GM12878 (cell line): ENCODE measurements at regions not wholly inside any gene's neighbourhood (a gene's known extent, or its start where the extent isn't known, plus 50 kb on each side); places are given as distances from the start of the nearest gene placed in this dataset.
"Not testable (repeated sequence)": the region's sequence is repeated elsewhere in the genome, so short reads cannot be mapped to it uniquely, and the experiment has no call there.

ENCODE experiments used
- ATAC-seq: fragments of 200-7000 bp; cut with Tn5 transposase; 3 replicates; pipeline ENCODE4 v1.9.1; 2020; ENCODE audit warnings: mild to moderate bottlenecking, moderate library complexity
- BruUV-seq: library from RNA; stranded (reverse); fragments of 400-500 nt; replicated peaks from 2 replicates; lab custom pipeline; 2021; lab: Mats Ljungman, UMichigan
- CTCF ChIA-PET: fragments of 300-600 bp; sonication (Branson Sonifier 250); formaldehyde crosslinking; extraction: SDS; loops from one replicate; lab custom pipeline; 2021; ENCODE audit warnings: inconsistent platforms; lab: Yijun Ruan, JAX
- POLR2A ChIA-PET: fragments of 350-600 bp; formaldehyde crosslinking; extraction: SDS; loops from one replicate; lab custom pipeline; 2021; ENCODE audit warnings: inconsistent platforms; lab: Charles Lee
- RAD21 ChIA-PET: fragments of 300-600 bp; sonication (Branson Sonifier 250); formaldehyde crosslinking; loops from one replicate; lab custom pipeline; 2023; ENCODE audit warnings: antibody characterized with exemption; ENCODE audit not compliant: unreplicated experiment; lab: Charles Lee
- SMC1A ChIA-PET: fragments of 300-600 bp; sonication (Branson Sonifier 250); formaldehyde crosslinking; loops from one replicate; lab custom pipeline; 2023; ENCODE audit not compliant: unreplicated experiment, uncharacterized antibody; lab: Charles Lee
- DNase-seq: peaks from one replicate; pipeline ENCODE4 v3.0.0-alpha.2; 2011; ENCODE audit warnings: low read depth, low spot score
- FAIRE-seq: peaks from 3 replicates; lab custom pipeline; 2011; peaks lifted over from hg19 to GRCh38; lab: Jason Lieb, UNC
- H2AFZ ChIP-seq: 2 replicates; pipeline ENCODE4 v1.6.0; 2011; ENCODE audit warnings: low read depth, low read length, control low read depth; ENCODE audit not compliant: control insufficient read depth
- H3K27ac ChIP-seq: 2 replicates; pipeline ENCODE4 v1.5.1; 2011; ENCODE audit warnings: control low read depth; ENCODE audit not compliant: control insufficient read depth, insufficient read depth
- H3K27me3 ChIP-seq, 2 experiments: replicated peaks in 1 of 2; 2 replicates each; pipeline versions ENCODE4 v1.6.0 to v1.6.1; 2011; ENCODE audit warnings: low read length in 1 of 2; ENCODE audit not compliant: control insufficient read depth in 2 of 2, insufficient read depth in 2 of 2
- H3K36me3 ChIP-seq, 2 experiments: 2 replicates each; pipeline ENCODE4 v1.5.1; 2011; ENCODE audit warnings: low read length in 1 of 2; ENCODE audit not compliant: control insufficient read depth in 2 of 2, insufficient read depth in 2 of 2
- H3K4me1 ChIP-seq: 2 replicates; pipeline ENCODE4 v1.6.1; 2011; ENCODE audit warnings: mild to moderate bottlenecking, low read length, moderate library complexity, mixed read lengths; ENCODE audit not compliant: control insufficient read depth, insufficient read depth
- H3K4me2 ChIP-seq: 2 replicates; pipeline ENCODE4 v1.6.0; 2011; ENCODE audit warnings: control low read depth; ENCODE audit not compliant: control insufficient read depth, insufficient read depth
- H3K4me3 ChIP-seq: fragments of 200-600 bp; sonication (generic); 2 replicates; pipeline ENCODE4 v1.5.1; 2016
- H3K79me2 ChIP-seq: 2 replicates; pipeline ENCODE4 v1.6.0; 2011; ENCODE audit warnings: low read length; ENCODE audit not compliant: control insufficient read depth, insufficient read depth
- H3K9ac ChIP-seq: 2 replicates; pipeline ENCODE4 v1.8.0; 2011; ENCODE audit warnings: low read length, control low read depth, mixed read lengths; ENCODE audit not compliant: control insufficient read depth, insufficient read depth
- H3K9me3 ChIP-seq: replicated peaks from 3 replicates; pipeline ENCODE4 v1.5.1; 2011; ENCODE audit warnings: mild to moderate bottlenecking, low read length; ENCODE audit not compliant: control insufficient read depth, insufficient read depth
- H4K20me1 ChIP-seq: 2 replicates; pipeline ENCODE4 v1.6.0; 2011; ENCODE audit not compliant: control insufficient read depth, insufficient read depth
- CHD4 ChIP-seq: fragments of 200-600 bp; sonication (generic); IDR thresholded peaks from 2 replicates; pipeline ENCODE4 v1.6.1; 2016; ENCODE audit warnings: mild to moderate bottlenecking
- HDAC6 ChIP-seq: fragments of 200-600 bp; sonication (generic); IDR thresholded peaks from one replicate; pipeline ENCODE4 v1.8.0; 2017; ENCODE audit warnings: antibody characterized with exemption; ENCODE audit not compliant: unreplicated experiment
- MLLT1 ChIP-seq: fragments of 450-650 bp; IDR thresholded peaks from 2 replicates; pipeline ENCODE4 v1.6.1; 2016; ENCODE audit warnings: mild to moderate bottlenecking
- PAX8 ChIP-seq: fragments of 450-650 bp; IDR thresholded peaks from 2 replicates; pipeline ENCODE4 v1.6.1; 2017; ENCODE audit warnings: mild to moderate bottlenecking, moderate library complexity
- SPI1 ChIP-seq: IDR thresholded peaks from 2 replicates; pipeline ENCODE4 v1.6.1; 2011; ENCODE audit warnings: low read depth, mild to moderate bottlenecking, low read length, moderate library complexity, borderline replicate concordance; ENCODE audit not compliant: insufficient read depth
- ZNF622 ChIP-seq: fragments of 450-650 bp; IDR thresholded peaks from 2 replicates; pipeline ENCODE4 v1.6.1; 2017; ENCODE audit warnings: mild to moderate bottlenecking, inconsistent platforms
- WGBS: methylation state at CpG from one replicate; pipeline ENCODE4 v1.1.6; 2016; ENCODE audit warnings: low lambda C conversion rate; ENCODE audit not compliant: insufficient replicate concordance, insufficient coverage; ENCODE audit errors: missing lambda C conversion rate; 5-methylcytosine and 5-hydroxymethylcytosine counted together
- in situ Hi-C: fragments of 300-500 bp; cut with MboI; formaldehyde crosslinking; loops from 9 replicates; pipeline ENCODE4 v1.14.3; 2018; ENCODE audit warnings: mixed read lengths
- intact Hi-C: fragments of 100-400 bp; cut with micrococcal nuclease; formaldehyde crosslinking; loops from one replicate; pipeline ENCODE4 v1.14.2; 2022; ENCODE audit not compliant: unreplicated experiment

GRCh38 chr7:131924857-131925256, 368.4 kb upstream of the PODXL start (continued):
- TF ChIP-seq HDAC6: no peak
- TF ChIP-seq MLLT1: no peak
- TF ChIP-seq PAX8: no peak
- no peak for TF ChIP-seq ZNF622
- TF ChIP-seq CHD4: no peak
- TF ChIP-seq SPI1: no peak

- ATAC-seq, H3K4me1 ChIP-seq, BruUV-seq, POLR2A ChIA-PET, H3K4me2 ChIP-seq, H3K27ac ChIP-seq, in situ Hi-C loops, DNase-seq, H3K27me3 ChIP-seq, H2AFZ ChIP-seq, H4K20me1 ChIP-seq, FAIRE-seq, H3K9ac ChIP-seq, CTCF ChIA-PET, H3K79me2 ChIP-seq, SMC1A ChIA-PET, H3K9me3 ChIP-seq, RAD21 ChIA-PET, H3K4me3 ChIP-seq, intact Hi-C loops, H3K36me3 ChIP-seq: not testable (repeated sequence)
- 85% methylated on average over 7 of the region's 10 CpGs for WGBS
These were observed 366.5 kb upstream of the PODXL start for GRCh38 chr7:131922948-131923347.
